Kidney (tissue), 13 donors: ENCODE measurements at regions not wholly inside any gene's neighbourhood (a gene's known extent, or its start where the extent isn't known, plus 50 kb on each side); places are given as distances from the start of the nearest gene placed in this dataset.

ENCODE experiments used
- DNase-seq, 5 donors: peaks; one replicate each; pipeline ENCODE4 v3.0.0-alpha.2; 2013 to 2020
- FAIRE-seq: peaks from 2 replicates; lab custom pipeline; 2012; peaks lifted over from hg19 to GRCh38; lab: Jason Lieb, UNC
- H3K27ac ChIP-seq, 2 donors: one replicate each; pipeline ENCODE4 v1.7.0; 2013; ENCODE audit warnings: low read depth in 2 of 2, low read length in 2 of 2, inconsistent platforms in 1 of 2
- H3K27me3 ChIP-seq: one replicate; pipeline ENCODE4 v1.7.1; 2013; ENCODE audit warnings: low read length, inconsistent platforms; ENCODE audit not compliant: control insufficient read depth, insufficient read depth
- H3K36me3 ChIP-seq, 3 donors: one replicate each; pipeline versions ENCODE4 v1.7.0 to v1.7.1; 2013; ENCODE audit warnings: low read length in 3 of 3, control low read depth in 1 of 3, inconsistent platforms in 1 of 3; ENCODE audit not compliant: insufficient read depth in 3 of 3, control insufficient read depth in 2 of 3
- H3K4me1 ChIP-seq, 3 donors: one replicate each; pipeline versions ENCODE4 v1.7.0 to v1.7.1; 2013; ENCODE audit warnings: low read length in 3 of 3, inconsistent platforms in 1 of 3, low read depth in 1 of 3; ENCODE audit not compliant: control insufficient read depth in 2 of 3, insufficient read depth in 2 of 3
- H3K4me3 ChIP-seq, 3 donors: one replicate each; pipeline versions ENCODE4 v1.7.0 to v1.8.1; 2013; ENCODE audit warnings: low read length in 3 of 3, control low read depth in 1 of 3, inconsistent platforms in 1 of 3
- H3K9ac ChIP-seq, 3 donors: one replicate each; pipeline versions ENCODE4 v1.7.0 to v1.7.1; 2013; ENCODE audit warnings: low read length in 3 of 3, control low read depth in 1 of 3, inconsistent platforms in 1 of 3
- H3K9me3 ChIP-seq, 3 donors: one replicate each; pipeline versions ENCODE4 v1.7.0 to v1.7.1; 2013; ENCODE audit warnings: low read length in 3 of 3, control low read depth in 1 of 3, inconsistent platforms in 1 of 3; ENCODE audit not compliant: control insufficient read depth in 2 of 3, insufficient read depth in 1 of 3
- CTCF ChIP-seq: IDR thresholded peaks from 3 replicates; pipeline ENCODE4 v1.5.1; 2012; ENCODE audit warnings: mild to moderate bottlenecking, moderate library complexity, borderline replicate concordance; ENCODE audit not compliant: insufficient read depth; ENCODE audit errors: extremely low read depth
- intact Hi-C: fragments of 100-400 bp; cut with DNase I; formaldehyde crosslinking; loops from one replicate; pipeline ENCODE4 v1.11.1; 2022
- donor health status: control.
- donor health status: control.
- donor health status: control.
- donor health status: control.
- donor health status: control.
- donor health status: DM: yes; HTN: yes; CAD: no.
- donor health status: Normal renal cell carcinoma (clear cell type).

- peaks cover 0 to 11% (median 7%) of the 10 kb centered on the region in 3 donors for H3K4me1 ChIP-seq
- no peak overlapping the region for H3K9ac ChIP-seq
- no peak overlapping the region for H3K4me3 ChIP-seq
- H3K27me3 ChIP-seq, result no peaks in the 10 kb centered on the region
- no peak for TF ChIP-seq CTCF
- H3K9me3 ChIP-seq, result no peaks in the 10 kb centered on the region
- no peak overlapping the region for H3K27ac ChIP-seq
- H3K36me3 ChIP-seq, result no peaks in the 10 kb centered on the region
- intact Hi-C loops, result no loop called here
- no peak for FAIRE-seq
- DNase-seq, result no peak
Observed at GRCh38 chr6:167547328-167547692, 222.4 kb downstream of the TTLL2 start.

- DNase-seq (no peak), FAIRE-seq (no peak)
- Histone ChIP-seq H3K4me1 (peaks cover 0 to 11% (median 7%) of the 10 kb centered on the region in 3 donors), H3K27me3 (no peaks in the 10 kb centered on the region), H3K27ac (no peak overlapping the region), H3K36me3 (no peaks in the 10 kb centered on the region), H3K9me3 (no peaks in the 10 kb centered on the region), H3K4me3 (no peak overlapping the region), H3K9ac (no peak overlapping the region)
- TF ChIP-seq CTCF, result no peak
- intact Hi-C loops, result no loop called here
Observed at GRCh38 chr6:167547751-167548150, 222.9 kb downstream of the TTLL2 start.

- H3K27ac ChIP-seq, result no peak overlapping the region
- H3K36me3 ChIP-seq, result no peaks in the 10 kb centered on the region
- no peaks in the 10 kb centered on the region for H3K27me3 ChIP-seq
- no peaks in the 10 kb centered on the region for H3K9me3 ChIP-seq
- intact Hi-C loops, result no loop called here
- TF ChIP-seq CTCF, result no peak
- no peak overlapping the region for H3K4me3 ChIP-seq
- DNase-seq (no peak), FAIRE-seq (no peak)
- H3K4me1 ChIP-seq, result peaks cover 0 to 11% (median 5%) of the 10 kb centered on the region in 3 donors
- no peak overlapping the region for H3K9ac ChIP-seq
Observed at GRCh38 chr6:167548451-167548850, 223.6 kb downstream of the TTLL2 start.

- H3K4me1 ChIP-seq, result peaks cover 0 to 9% (median 4%) of the 10 kb centered on the region in 3 donors
- FAIRE-seq, result no peak
- no peak overlapping the region for H3K9ac ChIP-seq
- no peak for TF ChIP-seq CTCF
- DNase-seq, result no peak
- H3K27ac ChIP-seq, result no peak overlapping the region
- H3K27me3 ChIP-seq, result no peaks in the 10 kb centered on the region
- H3K4me3 ChIP-seq, result no peak overlapping the region
- H3K9me3 ChIP-seq, result no peaks in the 10 kb centered on the region
- no peaks in the 10 kb centered on the region for H3K36me3 ChIP-seq
- intact Hi-C loops, result no loop called here
Observed at GRCh38 chr6:167549213-167549612, 224.3 kb downstream of the TTLL2 start.
